GM21576 (cell line): ENCODE measurements at regions not wholly inside any gene's neighbourhood (a gene's known extent, or its start where the extent isn't known, plus 50 kb on each side); places are given as distances from the start of the nearest gene placed in this dataset.

ENCODE experiments used
- ATAC-seq: cut with Tn5 transposase; IDR thresholded peaks from one replicate; pipeline ENCODE4 v1.9.1; 2021; ENCODE audit warnings: mild to moderate bottlenecking, moderate library complexity; ENCODE audit not compliant: unreplicated experiment

- no peak for ATAC-seq
Observed at GRCh38 chr20:24813080-24813479, 136.0 kb upstream of the CST7 start.

GRCh38 chr20:24813496-24813895 lies 135.6 kb upstream of the CST7 start:
- ATAC-seq, result no peak

- no peak for ATAC-seq
Observed at GRCh38 chr20:24813936-24814335, 135.1 kb upstream of the CST7 start.

- no peak for ATAC-seq
Observed at GRCh38 chr20:24814556-24815195, 134.4 kb upstream of the CST7 start.

DNA sequence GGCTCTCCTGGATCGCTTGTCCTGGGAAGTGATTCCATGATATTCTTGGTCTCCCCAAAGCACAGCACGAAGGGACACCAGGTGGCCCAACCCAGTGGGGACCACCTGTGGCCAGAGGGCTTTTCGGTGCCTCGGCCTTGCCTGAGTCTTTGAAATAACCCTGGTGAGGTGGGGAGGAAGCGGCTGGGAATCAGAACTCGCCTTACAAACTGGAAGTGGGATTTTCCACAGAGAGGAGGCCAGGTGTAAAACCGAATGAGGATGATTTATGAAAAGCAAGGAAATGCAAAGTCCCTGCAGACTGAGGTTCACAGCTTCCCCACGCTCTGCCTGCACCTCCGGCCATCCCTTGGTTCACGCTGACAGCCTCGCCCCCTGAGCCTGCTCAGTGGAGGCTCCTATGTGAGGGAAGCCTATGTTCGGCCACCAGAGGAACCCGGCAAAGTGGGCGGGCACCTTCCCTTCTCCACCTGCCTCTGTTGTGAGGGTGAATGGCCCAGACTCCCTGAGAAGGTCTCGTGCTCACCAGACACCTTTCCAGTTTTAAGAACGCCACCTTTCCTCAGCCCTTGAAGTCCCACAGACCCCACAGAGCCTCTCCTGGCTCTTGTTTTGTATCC lies 133.8 kb upstream of the CST7 start:
- ATAC-seq, result no peak

GRCh38 chr20:24815931-24816330 lies 133.1 kb upstream of the CST7 start:
- no peak for ATAC-seq

DNA sequence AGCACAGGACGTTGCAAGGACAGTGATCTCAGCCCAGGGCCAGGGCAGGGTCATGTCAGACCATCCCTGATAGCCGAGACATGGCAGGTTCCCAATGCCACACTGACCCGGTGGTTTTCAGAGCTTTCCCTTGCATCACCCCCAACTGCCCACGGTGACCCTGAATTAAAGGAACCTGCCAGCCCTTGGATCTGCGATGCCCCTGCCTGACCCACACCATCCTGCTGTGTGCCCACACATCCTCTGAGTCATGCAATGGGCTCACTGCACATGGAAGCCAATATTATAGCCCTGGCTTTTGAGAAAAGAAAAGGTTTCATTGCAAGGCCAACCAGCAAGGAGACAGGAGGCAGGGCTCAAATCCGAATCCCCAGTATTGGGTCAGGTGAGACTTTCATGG lies 132.6 kb upstream of the CST7 start:
- ATAC-seq, result no peak

- ATAC-seq, result no peak
Observed at GRCh38 chr20:24816907-24817306, 132.2 kb upstream of the CST7 start.

DNA sequence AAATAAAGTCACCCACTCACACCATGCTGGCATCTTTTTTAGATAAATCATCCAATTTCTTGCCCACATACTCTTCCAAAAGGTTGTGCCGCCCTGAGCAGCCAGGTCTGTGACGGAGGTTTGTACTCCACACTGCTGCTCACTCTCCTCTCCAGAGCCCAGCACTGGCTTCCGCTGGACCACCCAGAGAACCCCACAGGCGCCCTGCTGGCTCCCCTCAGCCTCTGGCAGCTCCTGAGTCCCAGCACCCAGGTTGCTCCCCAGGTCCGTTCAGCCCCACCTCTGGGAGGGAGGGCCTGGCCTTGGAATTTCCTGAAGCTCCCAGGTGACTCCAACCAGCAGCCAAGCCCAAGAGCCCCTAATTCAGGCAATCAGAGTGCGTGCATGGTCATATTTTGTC lies 131.7 kb upstream of the CST7 start:
- no peak for ATAC-seq

DNA sequence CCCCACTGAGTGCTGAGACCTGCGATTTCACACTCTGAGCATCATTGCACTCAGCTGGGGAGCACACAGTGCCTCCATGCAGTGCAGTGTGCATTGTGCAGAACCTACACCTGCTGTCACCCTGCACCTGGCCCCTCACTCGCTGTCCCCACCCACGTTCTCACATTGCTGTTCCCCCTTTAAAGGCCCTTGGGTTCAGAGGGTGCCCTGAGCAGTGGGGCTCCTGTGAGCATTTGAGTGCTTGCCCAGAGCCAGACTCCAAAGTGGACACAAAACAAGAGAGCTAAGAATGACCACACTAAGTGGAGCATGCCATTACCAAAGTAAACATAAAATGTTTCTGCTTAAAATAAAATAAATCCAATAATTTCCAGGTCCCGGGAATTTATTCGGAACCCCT lies 131.0 kb upstream of the CST7 start:
- no peak for ATAC-seq

GRCh38 chr20:24819331-24819965 lies 129.6 kb upstream of the CST7 start:
- ATAC-seq, result no peak

DNA sequence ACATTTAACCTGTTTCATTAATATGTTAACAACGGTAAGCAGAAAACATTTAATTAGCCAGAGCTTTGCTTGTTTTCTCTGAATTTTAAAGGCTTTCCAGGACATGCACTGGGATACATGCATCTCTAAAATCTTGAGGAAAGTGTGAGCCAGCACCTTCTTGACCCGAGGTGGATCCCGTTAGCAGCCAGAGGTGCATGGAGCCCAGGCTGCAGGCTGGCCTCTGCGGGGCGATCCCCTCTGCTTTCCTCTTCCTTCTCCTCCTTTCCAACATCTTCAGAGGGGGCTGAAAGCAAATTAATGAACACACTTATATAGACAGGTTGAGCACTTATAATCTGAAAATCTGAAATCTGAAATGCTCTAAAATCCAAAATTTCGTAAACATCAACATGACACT lies 128.7 kb upstream of the CST7 start:
- no peak for ATAC-seq

GRCh38 chr20:24821391-24821790 lies 127.7 kb upstream of the CST7 start:
- no peak for ATAC-seq

DNA sequence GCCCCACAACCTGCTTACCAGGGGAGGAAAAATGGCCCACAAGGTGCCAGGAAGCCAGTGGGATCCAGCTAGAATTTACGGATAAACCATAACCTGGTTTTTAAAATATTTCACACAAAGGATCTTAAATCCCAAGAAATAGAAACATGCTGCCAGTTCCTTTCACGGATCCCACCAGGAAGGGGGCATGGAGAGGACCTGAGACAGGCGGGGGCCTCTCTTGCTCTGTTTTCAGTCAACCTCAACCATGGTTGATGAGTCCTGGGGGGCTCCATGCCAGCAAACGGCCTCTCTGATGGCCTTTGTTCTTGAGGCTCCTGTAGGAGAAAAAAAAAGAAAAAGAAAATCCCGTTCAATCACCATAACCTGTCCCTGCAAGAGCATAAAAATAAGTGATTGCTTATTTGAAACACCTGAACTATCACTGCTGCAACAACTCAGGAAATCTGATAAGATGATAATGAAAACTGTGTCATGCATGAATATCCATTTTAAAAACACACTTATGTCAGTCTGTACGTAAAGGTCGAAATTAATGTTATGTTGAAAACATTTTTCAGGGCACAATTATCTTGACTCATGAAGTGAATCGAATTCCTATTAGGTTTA lies 125.8 kb upstream of the CST7 start:
- no peak for ATAC-seq

GRCh38 chr20:24823989-24824693 lies 124.9 kb upstream of the CST7 start:
- no peak for ATAC-seq

- ATAC-seq, result no peak
Observed at GRCh38 chr20:24825591-24825990, 123.5 kb upstream of the CST7 start.

DNA sequence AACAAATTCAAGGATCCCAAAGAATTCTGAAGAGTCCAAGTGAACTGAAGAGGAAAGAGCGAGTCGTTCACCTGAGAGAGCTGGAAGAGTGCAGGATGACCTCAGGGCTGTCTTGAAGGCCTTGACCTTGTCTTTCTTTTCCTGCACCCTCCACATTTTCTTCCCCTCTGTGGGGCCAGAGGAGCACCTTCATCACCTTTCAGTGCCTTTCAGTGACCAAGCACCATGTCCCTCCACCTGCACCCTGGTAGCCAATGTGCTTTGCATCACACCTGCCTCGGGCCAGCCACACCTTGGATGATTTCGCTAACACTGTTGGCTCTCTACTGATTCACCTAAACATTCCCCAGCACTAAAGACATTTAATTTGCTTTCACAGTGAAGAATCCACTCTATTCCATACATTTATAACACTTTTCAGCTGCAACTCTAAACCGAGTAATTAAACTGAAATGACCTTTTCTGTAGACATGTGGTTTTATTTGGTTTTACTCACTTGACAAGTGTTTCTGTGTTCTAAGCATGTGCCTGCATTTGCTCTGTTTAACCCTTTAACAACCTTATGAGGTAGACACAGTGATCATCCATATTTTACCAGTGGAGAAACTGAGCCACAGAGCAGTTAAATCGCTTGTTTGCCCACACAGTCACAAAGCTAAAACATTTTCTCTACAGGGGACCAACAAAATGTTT lies 121.3 kb upstream of the CST7 start:
- ATAC-seq, result no peak

GRCh38 chr20:24828992-24829648 lies 119.9 kb upstream of the CST7 start:
- no peak for ATAC-seq

DNA sequence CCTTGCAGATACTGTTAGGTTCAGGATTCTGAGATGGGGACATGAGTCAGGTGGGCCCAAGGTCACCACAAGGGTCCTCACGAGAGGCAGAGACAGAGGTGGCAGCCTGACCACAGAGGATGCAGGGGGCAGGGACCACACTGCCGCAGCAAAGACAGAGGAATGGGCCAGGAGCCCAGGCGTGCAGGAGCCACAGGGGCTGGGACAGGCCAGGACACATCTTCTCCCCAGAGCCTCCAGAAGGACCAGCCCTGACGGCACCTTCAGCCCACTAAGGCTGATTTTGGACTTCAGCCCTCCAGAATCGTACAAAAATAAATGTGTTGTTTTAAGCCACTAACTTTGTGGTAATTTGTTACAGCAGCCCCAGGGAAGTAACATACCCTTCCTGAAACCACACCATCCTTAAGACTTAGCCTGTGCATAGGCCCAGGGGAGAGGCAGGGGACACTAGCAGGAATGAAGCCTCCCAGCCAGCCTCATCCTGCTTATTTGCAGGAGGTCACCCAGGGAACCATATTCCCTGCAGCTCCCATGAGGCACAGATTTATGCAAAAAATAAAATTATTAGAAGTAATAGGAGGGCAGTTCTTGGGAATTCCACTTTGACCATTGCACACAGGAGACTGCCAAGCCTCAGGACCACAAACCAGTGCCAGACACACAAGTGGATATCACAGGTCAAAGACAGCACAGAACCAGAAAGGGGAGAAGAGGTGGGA lies 119.3 kb upstream of the CST7 start:
- no peak for ATAC-seq

- ATAC-seq, result no peak
Observed at GRCh38 chr20:24830649-24831048, 118.4 kb upstream of the CST7 start.
